ENCODE measurements at regions not wholly inside any gene's neighbourhood (a gene's known extent, or its start where the extent isn't known, plus 50 kb on each side); places are given as distances from the start of the nearest gene placed in this dataset.

GRCh38 chr11:95293116-95293515 lies 62.1 kb upstream of the SESN3 start:
- peaks cover 33% of the 10 kb centered on the region for H3K4me1 Mint-ChIP-seq
- no peaks in the 10 kb centered on the region for H3K9me3 Mint-ChIP-seq
- H3K27ac Mint-ChIP-seq = no peak overlapping the region
- DNase-seq (ENCODE audit: low spot score in 2 of 2) (no peak), ATAC-seq (ENCODE audit: low read depth) (no peak)
- no peaks in the 10 kb centered on the region for H3K27me3 Mint-ChIP-seq
- H3K4me3 Mint-ChIP-seq = no peak overlapping the region
- no peaks in the 10 kb centered on the region for H3K36me3 Mint-ChIP-seq

DNA sequence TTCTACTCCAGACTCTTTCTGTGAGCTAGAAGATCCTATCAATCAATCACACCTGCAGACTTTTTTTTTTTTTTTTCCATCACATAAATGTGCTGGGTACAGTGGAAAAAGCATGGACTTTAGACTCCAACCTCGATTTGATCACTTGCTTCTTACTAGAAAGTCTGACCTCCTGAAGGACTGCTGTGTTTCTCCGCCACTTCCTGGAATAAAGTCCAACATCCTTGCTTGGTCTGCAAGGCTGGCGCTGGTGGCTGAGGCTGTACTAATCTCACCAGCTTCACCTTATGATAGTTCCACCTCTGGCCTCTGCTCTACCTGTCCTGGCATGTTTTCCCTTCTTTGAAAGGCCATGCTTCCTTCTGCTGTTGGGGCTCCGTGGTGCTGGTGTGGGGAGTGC lies 60.9 kb upstream of the SESN3 start:
- no peak overlapping the region for H3K4me3 Mint-ChIP-seq
- DNase-seq (ENCODE audit: low spot score in 2 of 2) = no peak
- H3K9me3 Mint-ChIP-seq = no peaks in the 10 kb centered on the region
- H3K27me3 Mint-ChIP-seq = no peaks in the 10 kb centered on the region
- no peak overlapping the region for H3K27ac Mint-ChIP-seq
- no peak for ATAC-seq (ENCODE audit: low read depth)
- H3K36me3 Mint-ChIP-seq = no peaks in the 10 kb centered on the region
- H3K4me1 Mint-ChIP-seq = peaks cover 26% of the 10 kb centered on the region

GRCh38 chr11:95289378-95290101 lies 58.5 kb upstream of the SESN3 start:
- H3K27me3 Mint-ChIP-seq = no peaks in the 10 kb centered on the region
- H3K4me1 Mint-ChIP-seq = peaks cover 8% of the 10 kb centered on the region
- ATAC-seq (ENCODE audit: low read depth) (no peak), DNase-seq (ENCODE audit: low spot score in 2 of 2) (no peak)
- no peak overlapping the region for H3K4me3 Mint-ChIP-seq
- no peak overlapping the region for H3K27ac Mint-ChIP-seq
- H3K36me3 Mint-ChIP-seq = no peaks in the 10 kb centered on the region
- no peaks in the 10 kb centered on the region for H3K9me3 Mint-ChIP-seq

GRCh38 chr11:95284057-95285052 lies 53.4 kb upstream of the SESN3 start:
- DNase-seq (ENCODE audit: low spot score in 2 of 2) = no peak
- H3K4me3 Mint-ChIP-seq = no peak overlapping the region
- H3K9me3 Mint-ChIP-seq = no peaks in the 10 kb centered on the region
- peaks cover 25% of the 10 kb centered on the region for H3K4me1 Mint-ChIP-seq
- ATAC-seq (ENCODE audit: low read depth) = no peak
- no peaks in the 10 kb centered on the region for H3K27me3 Mint-ChIP-seq
- H3K36me3 Mint-ChIP-seq = no peaks in the 10 kb centered on the region
- H3K27ac Mint-ChIP-seq = no peak overlapping the region

DNA sequence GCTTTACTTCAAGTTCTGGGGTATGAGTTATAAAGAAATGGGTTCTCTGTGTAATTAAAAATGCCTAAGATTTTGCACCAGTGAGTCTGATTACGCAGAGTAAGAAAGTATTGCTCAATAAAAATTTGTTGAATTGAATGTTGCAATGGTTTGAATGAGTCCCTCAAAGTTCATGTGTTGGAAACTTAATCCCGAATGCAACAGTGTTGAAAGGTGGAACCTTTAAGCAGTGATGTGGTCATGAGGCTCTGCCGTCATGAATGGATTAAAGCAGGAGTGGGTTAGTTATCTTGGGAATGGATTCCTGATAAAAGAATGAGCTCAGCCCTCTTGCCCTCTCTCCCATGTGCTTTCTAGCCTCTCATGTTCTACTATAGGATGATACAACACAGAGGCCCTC lies 52.6 kb upstream of the SESN3 start:
- H3K4me3 Mint-ChIP-seq = no peak overlapping the region
- peaks cover 28% of the 10 kb centered on the region for H3K4me1 Mint-ChIP-seq
- ATAC-seq (ENCODE audit: low read depth) (no peak), DNase-seq (ENCODE audit: low spot score in 2 of 2) (no peak)
- H3K27ac Mint-ChIP-seq = no peak overlapping the region
- no peaks in the 10 kb centered on the region for H3K27me3 Mint-ChIP-seq
- no peaks in the 10 kb centered on the region for H3K9me3 Mint-ChIP-seq
- H3K36me3 Mint-ChIP-seq = no peaks in the 10 kb centered on the region

DNA sequence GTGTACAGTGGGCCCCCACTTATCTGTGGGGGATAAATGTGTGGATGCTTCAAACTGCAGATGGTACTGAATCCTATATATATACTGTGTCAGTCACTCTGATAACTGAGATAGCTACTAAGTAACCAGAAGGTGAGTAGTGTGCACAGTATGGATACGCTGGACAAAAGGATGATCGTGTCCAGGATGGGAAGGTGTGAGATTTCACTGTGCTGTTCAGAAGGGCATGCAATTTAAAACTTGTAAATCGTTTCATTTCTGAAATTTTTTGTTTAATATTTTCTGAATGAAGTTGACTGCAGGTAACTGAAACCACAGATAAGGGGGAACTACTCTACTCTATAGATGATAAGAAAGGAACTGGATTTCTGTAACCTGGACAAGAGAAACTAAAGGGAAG lies 52.1 kb upstream of the SESN3 start:
- peaks cover 27% of the 10 kb centered on the region for H3K4me1 Mint-ChIP-seq
- H3K36me3 Mint-ChIP-seq = no peaks in the 10 kb centered on the region
- H3K4me3 Mint-ChIP-seq = no peak overlapping the region
- H3K27ac Mint-ChIP-seq = no peak overlapping the region
- no peaks in the 10 kb centered on the region for H3K9me3 Mint-ChIP-seq
- H3K27me3 Mint-ChIP-seq = no peaks in the 10 kb centered on the region
- DNase-seq (ENCODE audit: low spot score in 2 of 2) (no peak), ATAC-seq (ENCODE audit: low read depth) (no peak)

DNA sequence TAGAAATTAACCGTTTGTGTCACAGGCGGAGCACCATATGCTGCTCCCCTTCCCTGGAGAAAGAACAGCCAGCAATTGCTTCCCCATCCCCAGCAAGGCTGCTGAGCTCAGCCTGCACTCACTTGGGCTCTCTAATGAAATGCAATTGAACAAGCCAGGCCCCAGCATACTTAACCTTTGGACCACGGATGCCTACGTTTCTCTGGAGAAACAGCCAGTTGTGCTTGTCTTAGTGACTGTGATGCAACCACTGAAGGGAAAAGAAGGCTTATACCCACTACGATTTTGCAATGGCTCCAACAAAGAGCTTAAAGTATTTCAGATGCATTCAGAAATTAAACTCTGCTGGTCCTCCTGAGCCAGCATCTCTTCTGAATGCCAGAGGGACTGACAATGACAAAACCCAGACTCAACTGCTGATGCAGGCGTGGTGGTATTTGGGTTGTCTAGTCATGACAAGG lies 51.3 kb upstream of the SESN3 start:
- no peaks in the 10 kb centered on the region for H3K9me3 Mint-ChIP-seq
- DNase-seq (ENCODE audit: low spot score in 2 of 2) = no peak

More for the DNA sequence above, 51.3 kb upstream of the SESN3 start:
- Mint-ChIP-seq H3K36me3 (no peaks in the 10 kb centered on the region), H3K4me1 (peaks cover 27% of the 10 kb centered on the region), H3K4me3 (no peak overlapping the region), H3K27me3 (no peaks in the 10 kb centered on the region), H3K27ac (no peak overlapping the region)
- ATAC-seq (ENCODE audit: low read depth) = no peak
